HUES48 (cell line): ENCODE measurements at regions not wholly inside any gene's neighbourhood (a gene's known extent, or its start where the extent isn't known, plus 50 kb on each side); places are given as distances from the start of the nearest gene placed in this dataset.

Experiments
- H3K27ac ChIP-seq: one replicate; pipeline ENCODE4 v1.7.0; 2013; ENCODE audit warnings: low read depth, low read length, inconsistent platforms
- H3K27me3 ChIP-seq: 2 replicates; pipeline ENCODE4 v1.6.1; 2013; ENCODE audit warnings: mild to moderate bottlenecking, low read length; ENCODE audit not compliant: control insufficient read depth, insufficient read depth
- H3K36me3 ChIP-seq: 2 replicates; pipeline ENCODE4 v1.6.1; 2013; ENCODE audit warnings: low read length; ENCODE audit not compliant: control insufficient read depth, insufficient read depth
- H3K4me1 ChIP-seq: 2 replicates; pipeline ENCODE4 v1.6.1; 2013; ENCODE audit warnings: mild to moderate bottlenecking, low read length; ENCODE audit not compliant: control insufficient read depth, insufficient read depth
- H3K4me3 ChIP-seq: 2 replicates; pipeline ENCODE4 v1.5.1; 2013; ENCODE audit warnings: mild to moderate bottlenecking, low read depth, low read length
- H3K9ac ChIP-seq: 2 replicates; pipeline ENCODE4 v1.6.1; 2013; ENCODE audit warnings: mild to moderate bottlenecking, low read depth, low read length, moderate library complexity
- H3K9me3 ChIP-seq: 2 replicates; pipeline ENCODE4 v1.6.1; 2013; ENCODE audit warnings: low read length; ENCODE audit not compliant: control insufficient read depth, insufficient read depth

DNA sequence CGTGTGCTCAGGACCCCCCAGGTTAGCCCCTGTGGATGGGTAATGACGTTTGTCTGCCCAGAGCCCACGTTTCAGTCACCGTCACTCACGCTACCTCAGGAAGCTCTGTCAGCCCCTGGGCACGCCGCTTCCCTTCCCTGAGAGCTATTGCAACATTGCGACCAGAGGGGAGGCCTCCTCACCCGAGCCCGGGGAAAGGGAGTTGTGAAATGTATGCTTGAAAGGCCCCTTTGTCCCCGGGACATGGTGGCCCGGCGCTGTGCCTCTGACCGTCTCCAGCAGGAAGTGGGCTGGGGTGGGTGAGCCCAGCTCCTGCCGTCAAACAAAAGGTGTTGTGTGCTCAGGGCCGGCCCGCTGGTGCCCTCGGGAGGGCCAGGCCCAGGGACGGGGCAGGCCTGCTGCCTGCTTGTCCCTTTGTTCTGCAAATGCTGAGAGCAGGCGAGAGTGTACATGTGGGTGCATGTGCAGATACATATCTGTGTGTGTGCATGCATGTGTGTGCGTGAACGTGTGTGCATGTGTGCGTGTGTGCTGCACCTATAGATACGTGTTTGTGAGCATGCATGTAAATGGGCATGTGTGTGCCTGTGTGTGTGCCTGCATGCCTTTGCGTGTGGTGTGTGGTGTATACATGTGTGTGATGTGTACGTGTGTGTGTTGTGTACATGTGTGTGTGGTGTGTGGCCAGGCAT is 1125.0 kb downstream of the BRD1 start:
- no peaks in the 10 kb centered on the region for H3K36me3 ChIP-seq
- H3K27me3 ChIP-seq = no peaks in the 10 kb centered on the region
- H3K4me3 ChIP-seq = no peak overlapping the region
- no peak overlapping the region for H3K9ac ChIP-seq
- no peaks in the 10 kb centered on the region for H3K4me1 ChIP-seq
- H3K9me3 ChIP-seq = no peaks in the 10 kb centered on the region
- no peak overlapping the region for H3K27ac ChIP-seq

- no peaks in the 10 kb centered on the region for H3K4me1 ChIP-seq
- no peaks in the 10 kb centered on the region for H3K9me3 ChIP-seq
- no peak overlapping the region for H3K27ac ChIP-seq
- no peaks in the 10 kb centered on the region for H3K36me3 ChIP-seq
- no peaks in the 10 kb centered on the region for H3K27me3 ChIP-seq
- H3K4me3 ChIP-seq = no peak overlapping the region
- H3K9ac ChIP-seq = no peak overlapping the region
Observed at GRCh38 chr22:48701296-48702030, 1126.2 kb downstream of the BRD1 start.

DNA sequence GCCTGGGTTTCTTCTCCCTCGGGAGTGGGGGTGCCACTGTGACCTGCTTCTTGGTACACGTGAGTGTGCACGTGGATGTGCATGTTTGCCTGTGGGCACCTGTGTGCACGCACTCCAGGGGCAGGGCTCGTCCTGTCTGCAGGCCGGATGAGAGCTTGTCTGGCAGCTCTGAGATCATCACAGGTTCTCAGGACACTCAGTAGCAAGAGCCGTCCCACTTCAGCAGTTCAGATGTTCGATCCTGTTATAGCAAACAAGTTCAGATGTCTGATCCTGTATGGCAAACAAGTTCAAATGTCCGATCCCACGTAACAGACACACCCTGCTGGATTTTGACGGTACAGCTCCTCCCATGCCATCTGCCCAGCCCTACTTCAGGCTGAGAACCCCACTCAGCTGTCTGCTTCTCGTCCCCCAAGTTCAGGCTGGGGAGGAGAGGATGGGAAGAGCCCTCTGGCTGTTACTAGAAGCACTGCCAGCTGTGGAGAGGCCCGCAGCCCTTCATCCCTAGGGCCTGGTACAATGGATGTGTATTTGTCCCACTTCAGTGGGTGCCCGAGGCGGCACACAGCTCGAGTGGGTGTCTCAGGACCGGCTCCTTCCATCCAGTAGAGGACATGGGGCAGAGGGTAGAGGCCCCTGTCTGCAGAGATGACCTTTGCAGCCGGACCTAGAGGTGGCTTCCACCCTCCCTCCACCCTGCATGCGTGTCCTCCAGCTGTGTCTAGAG is 1126.9 kb downstream of the BRD1 start:
- Histone ChIP-seq H3K36me3 (no peaks in the 10 kb centered on the region), H3K27me3 (no peaks in the 10 kb centered on the region), H3K9ac (no peak overlapping the region), H3K9me3 (no peaks in the 10 kb centered on the region), H3K4me3 (no peak overlapping the region), H3K27ac (no peak overlapping the region), H3K4me1 (no peaks in the 10 kb centered on the region)

DNA sequence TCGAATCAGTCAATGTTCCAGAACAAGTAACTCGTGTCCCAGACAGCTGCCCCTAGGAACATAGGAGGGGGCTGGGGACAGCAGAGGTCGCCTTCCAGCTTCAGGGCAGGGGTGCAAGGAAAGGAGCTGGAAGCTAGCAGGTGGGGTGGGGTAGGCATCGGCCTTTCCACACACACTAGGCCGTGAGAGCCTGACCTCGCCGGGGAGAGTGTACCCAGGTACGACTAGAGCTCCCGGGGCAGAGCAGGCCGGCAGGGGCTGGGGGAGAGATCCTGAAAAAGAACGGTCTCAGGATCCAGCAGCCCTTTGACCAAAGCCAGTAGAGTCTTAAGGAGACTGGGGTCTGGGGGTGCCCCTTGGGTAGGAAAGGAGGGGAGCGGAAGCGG is 1127.5 kb downstream of the BRD1 start:
- Histone ChIP-seq H3K9me3 (no peaks in the 10 kb centered on the region), H3K9ac (no peak overlapping the region), H3K4me3 (no peak overlapping the region), H3K4me1 (no peaks in the 10 kb centered on the region), H3K36me3 (no peaks in the 10 kb centered on the region), H3K27me3 (no peaks in the 10 kb centered on the region), H3K27ac (no peak overlapping the region)

DNA sequence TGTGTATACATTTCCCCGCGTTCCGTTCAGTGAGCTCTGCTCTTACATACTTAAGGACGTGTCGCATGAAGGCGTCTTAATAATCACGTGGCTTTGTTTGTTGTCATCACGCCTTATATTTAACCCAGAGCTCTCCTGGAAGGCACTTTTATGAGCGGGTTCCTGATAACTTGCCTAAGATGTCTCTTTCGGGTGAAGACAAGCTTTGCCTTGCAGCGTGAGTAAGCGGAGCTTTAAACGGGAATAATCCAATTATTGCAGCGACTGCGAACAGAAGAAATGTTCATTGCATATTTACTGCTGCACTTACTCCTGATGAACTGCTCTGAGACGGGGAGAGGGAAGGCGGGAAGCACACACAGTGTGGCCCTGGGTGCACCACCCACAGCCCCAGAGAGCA is 1128.2 kb downstream of the BRD1 start:
- no peaks in the 10 kb centered on the region for H3K36me3 ChIP-seq
- no peaks in the 10 kb centered on the region for H3K27me3 ChIP-seq
- H3K9me3 ChIP-seq = no peaks in the 10 kb centered on the region
- no peak overlapping the region for H3K9ac ChIP-seq
- no peak overlapping the region for H3K4me3 ChIP-seq
- H3K4me1 ChIP-seq = no peaks in the 10 kb centered on the region
- no peak overlapping the region for H3K27ac ChIP-seq

DNA sequence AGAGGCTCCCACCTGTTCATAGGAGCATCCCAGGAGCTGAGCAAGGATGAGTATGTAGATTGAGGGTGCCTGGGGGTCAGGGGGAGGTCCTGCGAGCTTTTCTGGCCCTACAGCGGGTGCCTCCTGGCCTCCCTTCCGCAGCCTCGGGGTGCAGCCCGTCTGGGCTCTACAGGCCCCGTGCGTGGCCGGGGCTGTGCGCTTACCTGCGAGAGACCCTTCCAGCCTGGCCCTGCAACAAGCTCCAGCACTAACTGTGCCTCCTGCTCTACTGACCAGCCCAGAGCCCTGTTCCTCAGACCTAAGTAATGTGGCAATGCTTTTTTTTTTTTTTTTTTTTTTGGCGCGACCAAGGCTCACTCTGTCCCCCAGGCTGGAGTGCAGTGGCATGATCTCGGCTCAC is 1129.1 kb downstream of the BRD1 start:
- no peak overlapping the region for H3K27ac ChIP-seq
- no peak overlapping the region for H3K4me3 ChIP-seq
- H3K36me3 ChIP-seq = no peaks in the 10 kb centered on the region
- no peak overlapping the region for H3K9ac ChIP-seq
- no peaks in the 10 kb centered on the region for H3K4me1 ChIP-seq
- H3K9me3 ChIP-seq = no peaks in the 10 kb centered on the region
- H3K27me3 ChIP-seq = no peaks in the 10 kb centered on the region

- Histone ChIP-seq H3K9ac (no peak overlapping the region), H3K4me3 (no peak overlapping the region), H3K27ac (no peak overlapping the region), H3K4me1 (no peaks in the 10 kb centered on the region), H3K36me3 (no peaks in the 10 kb centered on the region), H3K27me3 (no peaks in the 10 kb centered on the region), H3K9me3 (no peaks in the 10 kb centered on the region)
Observed at GRCh38 chr22:48697694-48698276, 1129.9 kb downstream of the BRD1 start.

GRCh38 chr22:48697223-48697622 is 1130.5 kb downstream of the BRD1 start:
- Histone ChIP-seq H3K27me3 (no peaks in the 10 kb centered on the region), H3K4me3 (no peak overlapping the region), H3K36me3 (no peaks in the 10 kb centered on the region), H3K9me3 (no peaks in the 10 kb centered on the region), H3K27ac (no peak overlapping the region), H3K4me1 (no peaks in the 10 kb centered on the region), H3K9ac (no peak overlapping the region)

DNA sequence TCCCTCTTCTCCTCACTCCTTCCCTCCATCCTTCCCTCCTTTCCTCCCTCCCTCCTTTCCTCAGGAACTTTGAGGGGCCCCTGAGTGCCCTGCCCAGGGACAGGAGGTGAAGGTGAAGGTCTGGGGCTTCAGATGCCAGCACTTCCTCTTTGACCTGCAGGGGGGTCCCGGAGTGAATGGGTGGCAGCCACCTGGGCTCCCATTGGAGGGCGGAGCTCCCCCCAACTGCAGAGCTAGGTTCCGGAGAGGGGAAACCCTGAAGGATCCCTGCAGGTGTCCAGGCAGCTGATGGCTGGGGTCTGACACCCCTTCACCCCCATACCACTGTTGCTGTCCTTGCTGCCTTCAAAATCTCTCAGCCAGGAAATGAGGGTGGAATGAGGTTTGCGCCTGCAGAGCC is 1131.3 kb downstream of the BRD1 start:
- no peaks in the 10 kb centered on the region for H3K36me3 ChIP-seq
- no peak overlapping the region for H3K9ac ChIP-seq
- H3K4me1 ChIP-seq = no peaks in the 10 kb centered on the region
- H3K27me3 ChIP-seq = no peaks in the 10 kb centered on the region
- no peaks in the 10 kb centered on the region for H3K9me3 ChIP-seq
- H3K4me3 ChIP-seq = no peak overlapping the region
- H3K27ac ChIP-seq = no peak overlapping the region

DNA sequence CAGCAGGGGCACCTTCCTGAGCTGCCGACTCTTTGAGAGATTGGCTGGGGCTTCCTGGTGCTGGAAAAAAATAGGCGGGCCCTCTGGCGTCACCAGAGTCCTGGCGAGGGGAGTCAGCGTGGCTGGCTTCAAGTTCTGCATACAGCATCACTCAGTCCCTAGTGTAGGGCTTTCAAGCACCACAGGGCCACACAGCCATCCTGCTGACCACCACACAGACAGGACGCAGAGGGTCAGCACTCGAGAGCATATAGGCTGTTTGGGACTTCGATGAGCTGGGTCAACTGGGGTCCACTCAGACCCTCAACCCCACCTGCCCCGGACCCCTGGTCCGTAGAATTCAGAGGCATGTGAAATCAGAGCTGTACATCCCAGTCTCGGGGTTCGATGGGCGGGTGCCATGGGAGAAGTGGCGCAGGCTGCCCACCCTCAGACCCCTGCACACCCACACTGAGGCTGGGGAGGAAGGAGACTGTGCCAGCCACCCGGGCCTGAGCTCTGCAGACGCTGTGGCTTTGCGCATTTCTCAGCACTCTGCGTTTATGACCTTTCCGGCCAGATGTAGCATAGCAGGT is 1131.9 kb downstream of the BRD1 start:
- Histone ChIP-seq H3K9ac (no peak overlapping the region), H3K9me3 (no peaks in the 10 kb centered on the region), H3K4me3 (no peak overlapping the region)

More for the DNA sequence above, 1131.9 kb downstream of the BRD1 start:
- no peaks in the 10 kb centered on the region for H3K4me1 ChIP-seq
- no peaks in the 10 kb centered on the region for H3K27me3 ChIP-seq
- H3K36me3 ChIP-seq = no peaks in the 10 kb centered on the region
- H3K27ac ChIP-seq = no peak overlapping the region
